ENCODE measurements at regions not wholly inside any gene's neighbourhood (a gene's known extent, or its start where the extent isn't known, plus 50 kb on each side); places are given as distances from the start of the nearest gene placed in this dataset.

- WGBS, 2 experiments (ENCODE audit: extremely low coverage in 1 of 2, insufficient coverage in 1 of 2, insufficient read length in 1 of 2, insufficient replicate concordance in 2 of 2, low coverage in 1 of 2, low lambda C conversion rate in 2 of 2, missing lambda C conversion rate in 1 of 2), result 81% methylated on average over 5 of the region's 5 CpGs; no CpG with 5 or more reads in 1 of the 2 experiments
- H2AFZ ChIP-seq (ENCODE audit: low read length), result no peak overlapping the region
- no peak overlapping the region for H2BK5ac ChIP-seq (ENCODE audit: low read depth, low read length)
- H3K4ac ChIP-seq (replicated peaks; ENCODE audit: insufficient read length, low read depth, low read length), result no peak overlapping the region
- ChIA-PET CTCF (ENCODE audit: partially characterized antibody) (interaction anchor here (1.1 kb wide), 1 partner anchor 82 kb away, joined by 3 read pairs; no protein-coding TSS in a partner anchor), POLR2A (ENCODE audit: partially characterized antibody) (no interaction called here)
- no peak overlapping the region for H3K23ac ChIP-seq (ENCODE audit: insufficient read length)
- no peaks in the 10 kb centered on the region for H3K79me2 ChIP-seq (ENCODE audit: control insufficient read depth in 1 of 2, insufficient read depth in 2 of 2, low read length in 2 of 2)
- H4K91ac ChIP-seq (replicated peaks; ENCODE audit: insufficient read length, low read length), result no peak overlapping the region
- no peak overlapping the region for H3K9ac ChIP-seq (replicated peaks in 1 of 4; ENCODE audit: extremely low read depth in 1 of 4, low read depth in 3 of 4, low read length in 3 of 4)
- H3K36me3 ChIP-seq (ENCODE audit: control insufficient read depth in 2 of 4, insufficient read depth in 4 of 4, low read length in 3 of 4), result no peaks in the 10 kb centered on the region
- H3K56ac ChIP-seq (replicated peaks; ENCODE audit: insufficient read length, low read depth, low read length), result no peak overlapping the region
- no peak overlapping the region for H3K27ac ChIP-seq (ENCODE audit: low read depth, low read length)
- no peak overlapping the region for H2BK12ac ChIP-seq (ENCODE audit: low read depth, low read length)
- no peak overlapping the region for H2BK120ac ChIP-seq (replicated peaks; ENCODE audit: low read depth, low read length)
- no peak overlapping the region for H2BK20ac ChIP-seq (ENCODE audit: low read length)
- no peak overlapping the region for H2AK5ac ChIP-seq (ENCODE audit: low read depth, low read length)
- no peak for DNase-seq (ENCODE audit: low read depth in 1 of 2, low spot score in 2 of 2)
- no peak overlapping the region for H2BK15ac ChIP-seq (ENCODE audit: low read length)
- no peaks in the 10 kb centered on the region for H3K4me1 ChIP-seq (replicated peaks in 1 of 4; ENCODE audit: control insufficient read depth in 3 of 4, insufficient read depth in 4 of 4, low read length in 3 of 4)
- H3K4me3 ChIP-seq (ENCODE audit: extremely low read depth in 1 of 4, insufficient read depth in 2 of 4, low read depth in 3 of 4, low read length in 4 of 4), result no peak overlapping the region
- H3K18ac ChIP-seq (ENCODE audit: extremely low read depth, low read length), result no peak overlapping the region
- H3K4me2 ChIP-seq (ENCODE audit: insufficient read depth in 1 of 2, low read depth in 2 of 2, low read length in 2 of 2), result no peak overlapping the region
- no peaks in the 10 kb centered on the region for H4K20me1 ChIP-seq (replicated peaks in 1 of 2; ENCODE audit: control insufficient read depth in 1 of 2, insufficient read depth in 2 of 2, low read length in 2 of 2)
- H4K5ac ChIP-seq (ENCODE audit: insufficient read length, low read depth, low read length), result no peak overlapping the region
- no peaks in the 10 kb centered on the region for H3K27me3 ChIP-seq (replicated peaks in 1 of 4; ENCODE audit: control insufficient read depth in 3 of 4, extremely low read depth in 1 of 4, insufficient read depth in 3 of 4, low read length in 3 of 4)
- no peak for FAIRE-seq
- H3K79me1 ChIP-seq (ENCODE audit: low read depth, low read length), result no peaks in the 10 kb centered on the region
- H3K9me3 ChIP-seq (ENCODE audit: insufficient read depth in 2 of 2, low read depth in 1 of 2, low read length in 1 of 2), result no peaks in the 10 kb centered on the region
- H4K8ac ChIP-seq (ENCODE audit: extremely low read depth, insufficient read depth, low read length), result no peak overlapping the region
- no peaks in the 10 kb centered on the region for H3K23me2 ChIP-seq (ENCODE audit: low read depth, low read length)
- no peak overlapping the region for H3K14ac ChIP-seq (ENCODE audit: insufficient read length)
- TF ChIP-seq EZH2 (IDR thresholded peaks at IDR 0.05; ENCODE audit: low read depth, low read length, severe bottlenecking), result no peak
- TF ChIP-seq SUZ12 (IDR thresholded peaks at IDR 0.05; ENCODE audit: low read length), result no peak
- no peak for TF ChIP-seq SIRT6 (IDR thresholded peaks at IDR 0.05; ENCODE audit: low read length)
- no peak for TF ChIP-seq CTBP2 (IDR thresholded peaks at IDR 0.05; ENCODE audit: borderline replicate concordance, insufficient read depth, insufficient read length, low read length)
- no peak for TF ChIP-seq JUN (IDR thresholded peaks at IDR 0.05; ENCODE audit: low read depth, low read length)
- TF ChIP-seq RAD21 (IDR thresholded peaks at IDR 0.05 in 1 of 2, conservative IDR thresholded peaks at IDR 0.05 in 1 of 2; ENCODE audit: low read depth in 2 of 2, low read length in 2 of 2), result no peak
- TF ChIP-seq GTF2F1 (IDR thresholded peaks at IDR 0.05; ENCODE audit: borderline replicate concordance, low read depth, low read length), result no peak
- no peak for TF ChIP-seq EP300 (IDR thresholded peaks at IDR 0.05; ENCODE audit: borderline replicate concordance in 1 of 2, low read depth in 2 of 2, low read length in 2 of 2)
- TF ChIP-seq SAP30 (IDR thresholded peaks at IDR 0.05; ENCODE audit: insufficient read depth, insufficient replicate concordance, low read length), result no peak
- no peak for TF ChIP-seq MAX (IDR thresholded peaks at IDR 0.05)
- TF ChIP-seq BRCA1 (IDR thresholded peaks at IDR 0.05; ENCODE audit: low read depth, low read length), result no peak
- TF ChIP-seq RFX5 (IDR thresholded peaks at IDR 0.05; ENCODE audit: borderline replicate concordance, low read depth, low read length), result no peak
Measured at GRCh38 chr6:134722200-134722870, 227.6 kb downstream of the ALDH8A1 start.
